NCI-H2171 (cell line): ENCODE measurements at regions not wholly inside any gene's neighbourhood (a gene's known extent, or its start where the extent isn't known, plus 50 kb on each side); places are given as distances from the start of the nearest gene placed in this dataset.
"Not testable (repeated sequence)": the region's sequence is repeated elsewhere in the genome, so short reads cannot be mapped to it uniquely, and the experiment has no call there.

Experiments used
- DNase-seq: peaks from one replicate; lab custom pipeline; 2025; lab: John Stamatoyannopoulos, UW

- no peak for DNase-seq
These were observed 66.6 kb downstream of the LACC1 start for GRCh38 chr13:43946281-43946680.

- DNase-seq: no peak
These were observed 68.3 kb downstream of the LACC1 start for GRCh38 chr13:43947897-43948458.

GRCh38 chr13:43953370-43953769 lies 73.7 kb downstream of the LACC1 start:
- no peak for DNase-seq

- not testable (repeated sequence) for DNase-seq
These were observed 77.3 kb downstream of the LACC1 start for GRCh38 chr13:43956975-43957374.

- DNase-seq: no peak
These were observed 79.6 kb downstream of the LACC1 start for GRCh38 chr13:43959291-43959690.

GRCh38 chr13:43961909-43962308 lies 82.2 kb downstream of the LACC1 start:
- DNase-seq: no peak

- no peak for DNase-seq
These were observed 84.0 kb downstream of the LACC1 start for GRCh38 chr13:43963726-43964125.

GRCh38 chr13:43964698-43965458 lies 85.2 kb downstream of the LACC1 start:
- DNase-seq: no peak

GRCh38 chr13:43965459-43965845 lies 85.7 kb downstream of the LACC1 start:
- DNase-seq: no peak

GRCh38 chr13:43968251-43968942 lies 88.7 kb downstream of the LACC1 start:
- DNase-seq: not testable (repeated sequence)

- not testable (repeated sequence) for DNase-seq
These were observed 89.4 kb downstream of the LACC1 start for GRCh38 chr13:43968943-43969690.

- not testable (repeated sequence) for DNase-seq
These were observed 90.2 kb downstream of the LACC1 start for GRCh38 chr13:43969919-43970318.

GRCh38 chr13:43970520-43971242 lies 91.0 kb downstream of the LACC1 start:
- not testable (repeated sequence) for DNase-seq

GRCh38 chr13:43971324-43971723 lies 91.6 kb downstream of the LACC1 start:
- DNase-seq: not testable (repeated sequence)

- DNase-seq: no peak
These were observed 98.2 kb downstream of the LACC1 start for GRCh38 chr13:43977911-43978310.

GRCh38 chr13:43978688-43979087 lies 99.0 kb downstream of the LACC1 start:
- no peak for DNase-seq

- no peak for DNase-seq
These were observed 99.8 kb downstream of the LACC1 start for GRCh38 chr13:43979492-43979891.

GRCh38 chr13:43980587-43980986 lies 100.9 kb downstream of the LACC1 start:
- DNase-seq: no peak

GRCh38 chr13:43981091-43981490 lies 101.4 kb downstream of the LACC1 start:
- no peak for DNase-seq

- DNase-seq: no peak
These were observed 102.0 kb downstream of the LACC1 start for GRCh38 chr13:43981512-43982301.

GRCh38 chr13:43983373-43983772 lies 103.7 kb downstream of the LACC1 start:
- no peak for DNase-seq
